Renal cortical epithelial cell (primary cell): ENCODE measurements at regions not wholly inside any gene's neighbourhood (a gene's known extent, or its start where the extent isn't known, plus 50 kb on each side); places are given as distances from the start of the nearest gene placed in this dataset.
"Not testable (repeated sequence)": the region's sequence is repeated elsewhere in the genome, so short reads cannot be mapped to it uniquely, and the experiment has no call there.

Experiments
- DNase-seq: peaks from one replicate; pipeline ENCODE4 v3.0.0-alpha.2; 2011; ENCODE audit warnings: low read depth

- no peak for DNase-seq
Measured at GRCh38 chr4:134720030-134720429, 518.4 kb upstream of the PABPC4L start.

GRCh38 chr4:134708616-134709015, 507.0 kb upstream of the PABPC4L start:
- no peak for DNase-seq

- peak; percentile 5 for DNase-seq
Measured at GRCh38 chr4:134708026-134708425, 506.4 kb upstream of the PABPC4L start.

GRCh38 chr4:134702374-134702773, 500.8 kb upstream of the PABPC4L start:
- DNase-seq = no peak

- no peak for DNase-seq
Measured at GRCh38 chr4:134700251-134700650, 498.7 kb upstream of the PABPC4L start.

- not testable (repeated sequence) for DNase-seq
Measured at GRCh38 chr4:134698831-134699230, 497.2 kb upstream of the PABPC4L start.

- no peak for DNase-seq
Measured at GRCh38 chr4:134695433-134695832, 493.8 kb upstream of the PABPC4L start.

GRCh38 chr4:134691915-134692314, 490.3 kb upstream of the PABPC4L start:
- DNase-seq = peak; percentile 27

- DNase-seq = no peak
Measured at GRCh38 chr4:134687646-134688628, 486.3 kb upstream of the PABPC4L start.

- no peak for DNase-seq
Measured at GRCh38 chr4:134677209-134677814, 475.7 kb upstream of the PABPC4L start.

GRCh38 chr4:134668237-134668636, 466.6 kb upstream of the PABPC4L start:
- DNase-seq = peak; percentile 34

- DNase-seq = no peak
Measured at GRCh38 chr4:134666640-134667039, 465.1 kb upstream of the PABPC4L start.

GRCh38 chr4:134665429-134665828, 463.8 kb upstream of the PABPC4L start:
- DNase-seq = no peak

- DNase-seq = no peak
Measured at GRCh38 chr4:134663742-134664141, 462.2 kb upstream of the PABPC4L start.

GRCh38 chr4:134650461-134650860, 448.9 kb upstream of the PABPC4L start:
- peak; percentile 18 for DNase-seq

- no peak for DNase-seq
Measured at GRCh38 chr4:134645778-134646177, 444.2 kb upstream of the PABPC4L start.

GRCh38 chr4:134636338-134637051, 434.9 kb upstream of the PABPC4L start:
- no peak for DNase-seq

- no peak for DNase-seq
Measured at GRCh38 chr4:134634301-134634700, 432.7 kb upstream of the PABPC4L start.

- DNase-seq = peak; percentile 56
Measured at GRCh38 chr4:134632056-134632455, 430.5 kb upstream of the PABPC4L start.

- no peak for DNase-seq
Measured at GRCh38 chr4:134628066-134628465, 426.5 kb upstream of the PABPC4L start.

- DNase-seq = no peak
Measured at GRCh38 chr4:134627366-134627765, 425.8 kb upstream of the PABPC4L start.

- peak; percentile 34 for DNase-seq
Measured at GRCh38 chr4:134624365-134624764, 422.8 kb upstream of the PABPC4L start.
